ENCODE measurements at regions not wholly inside any gene's neighbourhood (a gene's known extent, or its start where the extent isn't known, plus 50 kb on each side); places are given as distances from the start of the nearest gene placed in this dataset.

DNA sequence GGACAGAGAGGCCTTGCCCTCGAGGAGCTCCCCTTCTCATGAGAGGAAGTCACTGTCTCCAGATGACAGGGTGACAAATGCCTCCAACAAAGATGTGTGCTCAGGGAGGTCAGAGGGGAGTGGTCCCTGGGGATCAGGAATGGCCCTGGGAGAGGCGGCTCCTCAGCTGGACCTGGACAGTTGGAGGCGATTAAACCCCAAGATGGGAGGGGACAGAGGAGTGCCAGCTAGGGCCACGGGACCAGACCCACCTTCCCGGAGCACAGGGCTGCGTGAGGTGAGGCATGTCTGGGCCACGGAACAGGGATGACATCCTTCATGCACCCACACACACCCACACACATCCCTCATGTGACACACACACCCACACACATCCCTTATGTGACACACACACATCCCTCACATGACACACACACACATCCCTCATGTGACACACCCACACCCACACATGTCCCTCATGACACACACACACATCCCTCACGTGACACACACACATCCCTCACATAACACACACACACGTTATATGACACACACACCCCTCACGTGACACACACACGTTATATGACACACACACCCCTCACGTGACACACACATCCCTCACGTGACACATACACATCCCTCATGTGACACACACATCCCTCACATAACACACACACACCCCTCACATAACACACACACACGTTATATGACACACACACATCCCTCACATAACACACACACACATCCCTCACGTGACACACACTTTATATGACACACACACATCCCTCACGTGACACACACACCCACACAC lies 57.4 kb upstream of the SLCO4A1 start:
- H3K36me3 Mint-ChIP-seq: no peaks in the 10 kb centered on the region
- ATAC-seq (no peak), DNase-seq (ENCODE audit: low spot score in 2 of 2) (no peak)
- no peak overlapping the region for H3K27ac Mint-ChIP-seq
- H3K9me3 Mint-ChIP-seq: no peaks in the 10 kb centered on the region

DNA sequence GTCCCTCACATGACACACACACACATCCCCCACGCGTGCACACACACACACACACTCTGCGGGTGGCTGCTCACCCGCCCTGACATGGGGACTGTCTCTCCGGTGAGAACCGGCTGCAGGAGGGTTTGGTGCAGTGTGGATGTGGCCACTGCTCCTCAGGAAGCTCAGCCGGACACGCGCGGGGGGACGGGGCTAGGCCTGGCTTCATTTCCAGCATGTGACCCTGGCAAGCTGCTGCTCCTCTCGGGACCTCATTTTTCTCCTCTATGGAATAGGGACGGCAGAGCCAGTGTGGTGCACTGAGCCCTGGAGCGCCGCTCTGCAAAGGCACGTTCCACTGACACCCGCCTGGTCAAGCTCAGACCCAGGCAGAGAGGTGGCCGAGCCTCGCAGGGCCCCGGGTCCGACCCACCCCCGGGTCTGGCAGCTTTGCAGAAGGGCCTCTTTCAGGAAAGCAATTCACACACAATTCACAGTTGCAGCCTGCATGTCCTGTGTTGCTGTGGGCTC lies 56.8 kb upstream of the SLCO4A1 start:
- DNase-seq (ENCODE audit: low spot score in 2 of 2) (no peak), ATAC-seq (no peak)
- Mint-ChIP-seq H3K36me3 (no peaks in the 10 kb centered on the region), H3K9me3 (no peaks in the 10 kb centered on the region), H3K27ac (no peak overlapping the region)

DNA sequence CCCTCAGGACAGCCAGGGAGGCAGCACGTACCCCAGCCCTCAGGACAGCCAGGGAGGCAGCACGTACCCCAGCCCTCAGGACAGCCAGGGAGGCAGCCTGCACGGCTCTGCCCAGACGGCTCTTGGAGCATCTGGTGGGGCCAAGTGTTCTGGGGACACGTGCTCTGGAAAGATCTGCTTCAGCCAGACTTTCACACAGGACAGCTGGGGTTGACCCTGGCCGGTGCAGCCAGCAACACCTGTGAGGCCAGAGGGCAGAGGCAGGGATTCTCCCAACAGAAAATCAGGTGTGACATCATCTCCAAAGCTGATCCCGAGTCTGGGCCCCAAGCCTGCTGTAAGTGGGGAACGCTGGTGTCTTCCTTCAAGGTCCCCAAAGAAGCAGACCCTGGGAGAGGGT lies 55.5 kb upstream of the SLCO4A1 start:
- no peaks in the 10 kb centered on the region for H3K9me3 Mint-ChIP-seq
- ATAC-seq: no peak

DNA sequence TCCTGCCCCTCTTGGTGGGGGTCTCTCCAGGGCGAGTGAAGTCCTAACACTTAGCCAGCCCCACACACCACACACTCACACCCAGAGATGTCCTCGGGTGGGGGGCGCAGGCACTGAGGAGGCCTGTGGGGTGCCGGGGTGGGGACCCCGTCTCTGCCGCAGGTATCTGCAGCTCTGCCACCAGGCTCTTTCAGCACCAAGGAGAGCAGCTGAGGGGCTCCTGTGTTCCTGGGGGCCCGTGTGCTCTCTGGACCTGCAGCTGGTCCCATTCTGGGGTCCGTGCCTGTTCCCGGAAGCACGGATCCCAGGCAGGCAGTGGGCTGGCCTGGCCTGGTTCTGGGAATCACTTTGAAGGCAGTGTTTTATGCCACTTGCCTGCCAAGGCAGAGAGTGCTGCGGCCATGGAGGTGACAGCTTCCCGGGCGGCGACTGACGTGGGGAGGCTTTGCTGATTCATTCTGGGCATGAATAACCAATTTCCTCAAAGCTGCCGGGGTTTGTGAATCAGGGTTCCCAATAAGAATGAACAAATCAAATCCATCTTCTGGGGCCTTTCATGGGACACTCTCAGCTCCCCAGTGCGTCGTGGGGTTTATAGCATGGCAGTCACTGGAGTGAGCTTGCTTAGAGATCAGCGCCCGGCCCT lies 54.4 kb upstream of the SLCO4A1 start:
- Mint-ChIP-seq H3K36me3 (no peaks in the 10 kb centered on the region), H3K9me3 (no peaks in the 10 kb centered on the region), H3K27ac (no peak overlapping the region)
- ATAC-seq (peak; percentile 69 to 85), DNase-seq (ENCODE audit: low spot score in 2 of 2) (no peak)

More for the DNA sequence above, 55.5 kb upstream of the SLCO4A1 start:
- H3K27ac Mint-ChIP-seq: no peak overlapping the region
- H3K36me3 Mint-ChIP-seq: no peaks in the 10 kb centered on the region
- no peak for DNase-seq (ENCODE audit: low spot score in 2 of 2)

DNA sequence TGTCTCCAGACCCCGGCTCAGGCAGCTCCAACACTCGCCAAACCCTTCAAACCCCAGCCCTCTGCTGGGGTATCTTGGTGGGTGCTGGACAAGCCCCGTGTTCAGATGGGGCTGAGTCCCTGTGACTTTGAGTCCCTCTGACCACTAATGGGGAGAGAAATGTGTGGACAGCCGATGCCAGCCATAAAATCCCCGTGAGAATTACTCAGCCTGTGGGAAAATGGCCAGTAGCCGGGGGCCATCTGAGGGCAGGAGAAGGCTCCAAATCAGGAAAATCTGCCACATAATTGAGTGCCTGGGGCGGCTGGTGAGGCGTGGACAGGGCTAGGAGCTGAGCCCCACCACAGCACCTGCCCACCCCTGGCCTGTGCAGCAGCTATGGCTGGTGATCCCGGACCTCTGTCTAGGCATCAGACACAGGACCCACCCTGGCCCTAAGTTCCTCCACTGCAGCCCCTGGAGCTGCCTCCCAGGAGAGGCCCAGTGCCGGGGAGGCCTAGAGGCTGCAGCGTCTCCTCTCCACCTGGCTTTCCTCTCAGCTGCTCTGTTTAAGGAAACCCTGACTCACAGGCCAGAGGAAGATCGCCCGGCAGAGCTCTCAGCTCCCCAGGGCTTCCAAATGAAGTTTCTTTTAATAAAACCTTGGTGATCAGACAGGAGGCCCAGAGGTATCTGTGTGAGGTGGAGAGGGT lies 53.7 kb upstream of the SLCO4A1 start:
- ATAC-seq (no peak), DNase-seq (ENCODE audit: low spot score in 2 of 2) (no peak)
- Mint-ChIP-seq H3K27ac (no peak overlapping the region), H3K36me3 (no peaks in the 10 kb centered on the region), H3K9me3 (no peaks in the 10 kb centered on the region)

DNA sequence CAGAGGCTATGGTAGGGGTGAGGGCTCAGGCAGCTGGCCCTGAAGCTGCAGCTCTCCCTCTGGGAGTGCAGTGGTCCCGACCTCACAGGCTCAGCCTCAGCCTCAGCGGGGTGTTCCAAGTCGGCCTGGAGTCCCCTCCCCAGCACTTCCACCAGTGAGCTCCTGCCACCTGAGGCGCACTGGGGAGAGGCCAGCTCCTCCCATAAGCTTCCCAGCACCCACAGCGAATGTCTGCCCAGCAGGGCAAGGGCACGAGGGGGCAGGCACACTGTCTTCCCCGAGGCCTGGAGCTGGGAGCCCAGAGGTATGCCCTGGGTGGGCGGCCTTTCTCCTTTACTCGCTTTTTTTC lies 53.2 kb upstream of the SLCO4A1 start:
- H3K27ac Mint-ChIP-seq: no peak overlapping the region
- DNase-seq (ENCODE audit: low spot score in 2 of 2) (no peak), ATAC-seq (no peak)
- H3K9me3 Mint-ChIP-seq: no peaks in the 10 kb centered on the region
- no peaks in the 10 kb centered on the region for H3K36me3 Mint-ChIP-seq

DNA sequence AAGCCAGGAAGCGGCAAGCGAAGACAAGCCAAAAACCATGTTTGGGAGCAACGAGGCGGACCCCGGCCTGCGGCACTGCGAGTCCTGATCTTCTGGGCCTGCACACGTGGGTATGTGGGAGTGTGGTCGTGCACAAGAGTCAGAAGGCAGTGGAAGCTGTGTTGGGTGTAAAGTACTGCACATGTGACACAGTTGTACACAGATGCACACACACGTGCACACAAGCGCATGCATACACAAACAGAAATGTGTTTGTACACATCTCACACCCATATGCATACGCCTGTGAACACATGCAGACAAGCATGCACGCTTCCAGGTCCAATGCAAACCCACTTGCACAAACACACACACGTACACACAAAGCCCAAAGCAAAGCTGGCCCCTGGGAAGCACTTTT lies 52.6 kb upstream of the SLCO4A1 start:
- ATAC-seq (no peak), DNase-seq (ENCODE audit: low spot score in 2 of 2) (no peak)
- H3K36me3 Mint-ChIP-seq: no peaks in the 10 kb centered on the region
- H3K27ac Mint-ChIP-seq: no peak overlapping the region
- no peaks in the 10 kb centered on the region for H3K9me3 Mint-ChIP-seq

DNA sequence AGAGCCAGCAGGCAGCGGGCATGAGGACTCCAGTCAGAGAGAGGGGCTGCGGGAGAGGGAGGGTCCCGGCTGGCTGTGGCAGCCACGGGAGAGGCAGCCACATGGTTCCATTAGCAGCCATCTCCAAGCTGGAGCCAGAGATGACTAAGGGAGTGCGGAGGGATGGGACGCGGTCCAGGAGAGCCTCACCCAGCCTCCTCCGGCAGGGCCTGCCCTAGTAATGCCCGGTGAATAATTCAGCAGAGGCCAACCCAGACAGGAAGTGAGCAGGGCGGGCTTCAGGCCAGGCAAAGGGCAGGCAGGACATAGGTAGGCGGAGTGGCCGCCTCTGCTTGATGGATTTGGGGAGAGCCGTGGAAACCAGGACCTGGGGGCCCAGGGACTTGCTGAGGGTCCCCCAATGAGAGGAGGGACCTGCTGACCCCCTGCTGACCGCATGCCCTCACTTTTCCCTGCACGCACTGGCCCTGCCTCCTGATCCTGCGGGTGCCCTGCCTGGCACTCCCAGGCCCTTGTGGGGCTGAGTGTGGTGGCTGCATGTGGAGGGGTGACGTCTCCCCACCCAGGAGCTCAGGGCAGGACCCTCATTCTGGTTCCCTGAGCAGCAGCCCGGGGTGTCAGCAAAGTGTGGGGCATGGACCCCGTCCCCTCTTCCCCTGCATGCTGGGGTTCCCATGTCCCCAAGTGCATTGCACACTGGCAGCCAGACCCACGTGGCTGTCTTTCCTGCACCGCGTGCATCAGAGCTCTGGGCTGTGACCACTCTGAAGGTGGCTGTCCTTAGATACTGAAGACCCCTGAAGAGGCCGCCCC lies 51.8 kb upstream of the SLCO4A1 start:
- no peak for ATAC-seq
- no peaks in the 10 kb centered on the region for H3K9me3 Mint-ChIP-seq
- H3K36me3 Mint-ChIP-seq: no peaks in the 10 kb centered on the region
- H3K27ac Mint-ChIP-seq: no peak overlapping the region
- no peak for DNase-seq (ENCODE audit: low spot score in 2 of 2)

DNA sequence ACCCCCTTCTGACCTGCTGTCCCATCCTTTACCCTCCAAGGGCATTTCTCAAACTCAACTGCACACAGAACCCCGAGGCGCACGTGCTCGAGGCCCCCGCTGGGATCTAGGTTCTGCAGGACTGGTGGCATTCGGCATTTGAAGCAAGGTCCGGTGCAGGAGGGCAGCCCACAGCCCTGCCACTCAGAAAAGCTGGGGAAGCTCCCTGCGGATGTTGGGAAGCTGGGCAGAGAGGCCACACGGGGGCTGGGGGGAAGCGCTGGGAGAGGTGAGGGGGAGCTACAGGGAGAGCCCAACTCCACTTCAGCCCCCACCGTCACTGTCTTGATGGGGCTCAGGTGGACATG lies 51.2 kb upstream of the SLCO4A1 start:
- H3K36me3 Mint-ChIP-seq: no peaks in the 10 kb centered on the region
- H3K27ac Mint-ChIP-seq: no peak overlapping the region
- ATAC-seq (no peak), DNase-seq (ENCODE audit: low spot score in 2 of 2) (no peak)
- H3K9me3 Mint-ChIP-seq: no peaks in the 10 kb centered on the region

DNA sequence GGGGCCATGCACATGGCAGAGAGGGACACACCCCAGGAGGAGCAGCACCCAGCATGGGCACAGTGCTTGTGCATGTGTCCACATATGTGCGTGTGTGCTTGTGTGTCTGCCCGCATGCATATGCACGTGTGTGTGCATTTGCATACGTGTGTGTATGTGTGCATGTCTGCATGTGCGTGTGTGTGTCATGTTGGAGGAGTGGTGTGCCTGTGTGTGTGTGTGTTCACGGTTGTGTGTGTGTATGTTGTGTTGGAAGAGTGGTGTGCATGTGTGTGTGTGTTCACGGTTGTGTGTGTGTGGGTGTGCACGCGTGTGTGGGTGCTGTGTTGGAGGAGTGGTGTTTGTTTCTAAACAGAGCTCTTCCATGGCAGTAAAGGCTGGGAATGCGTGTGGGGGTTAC lies 50.7 kb upstream of the SLCO4A1 start:
- Mint-ChIP-seq H3K9me3 (no peaks in the 10 kb centered on the region), H3K27ac (no peak overlapping the region), H3K36me3 (no peaks in the 10 kb centered on the region)
- DNase-seq (ENCODE audit: low spot score in 2 of 2) (no peak), ATAC-seq (no peak)

Measured in activated naive CD4-positive, alpha-beta T cell treated with anti-CD3 and anti-CD28 coated beads, Interleukin-2, amount 50 U/mL, for 72 hours (primary cell).